WERI-Rb-1 (cell line): ENCODE measurements at regions not wholly inside any gene's neighbourhood (a gene's known extent, or its start where the extent isn't known, plus 50 kb on each side); places are given as distances from the start of the nearest gene placed in this dataset.

ENCODE experiments used
- DNase-seq: peaks from one replicate; pipeline ENCODE4 v3.0.0-alpha.2; 2020
- H3K27ac ChIP-seq: fragments of 250-450 bp; sonication (Bioruptor Pico); 2 replicates; pipeline ENCODE4 v1.5.1; 2020; ENCODE audit warnings: mild to moderate bottlenecking, moderate library complexity
- H3K27me3 ChIP-seq: fragments of 250-450 bp; sonication (Bioruptor Pico); 2 replicates; pipeline ENCODE4 v1.5.1; 2021; ENCODE audit warnings: mild to moderate bottlenecking, low read depth, moderate library complexity; ENCODE audit not compliant: insufficient read depth, severe bottlenecking
- H3K36me3 ChIP-seq: fragments of 250-450 bp; sonication (Bioruptor Pico); 2 replicates; pipeline ENCODE4 v1.5.1; 2020; ENCODE audit warnings: mild to moderate bottlenecking, moderate library complexity
- H3K4me3 ChIP-seq: 2 replicates; pipeline ENCODE4 v1.5.1; 2011; ENCODE audit warnings: low read depth, mild to moderate bottlenecking, control low read depth, low read length
- H3K9me3 ChIP-seq: fragments of 250-450 bp; sonication (Bioruptor Pico); 2 replicates; pipeline ENCODE4 v1.5.1; 2021; ENCODE audit warnings: mild to moderate bottlenecking, moderate library complexity; ENCODE audit not compliant: severe bottlenecking
- TF ChIP-seq, protein P1 (sequence below): IDR thresholded peaks from 2 replicates; pipeline ENCODE4 v1.5.1; 2011; ENCODE audit warnings: low read depth, mild to moderate bottlenecking, control low read depth, inconsistent platforms, low read length

DNA sequence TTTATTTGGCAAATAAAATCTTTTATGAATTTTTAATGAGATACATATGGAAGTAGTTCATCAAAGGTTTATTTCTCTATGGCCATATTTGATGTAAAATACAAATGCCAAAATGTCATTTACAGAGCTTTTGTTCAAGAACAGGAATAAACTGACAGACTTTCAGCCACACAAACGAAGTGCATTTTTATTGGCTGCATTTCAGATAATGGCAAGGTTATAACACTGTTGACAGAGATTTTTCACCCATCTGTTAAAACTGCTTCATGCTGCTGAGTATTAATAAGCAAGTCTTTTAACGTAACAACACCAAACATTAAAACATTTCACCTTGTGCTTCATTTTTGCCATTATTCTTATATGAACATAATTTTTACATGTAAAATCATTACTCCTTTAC lies 254.4 kb downstream of the ANKRD7 start:
- no peaks in the 10 kb centered on the region for H3K36me3 ChIP-seq
- DNase-seq = no peak
- H3K9me3 ChIP-seq = peaks cover 3% of the 10 kb centered on the region
- TF ChIP-seq, protein P1, sequence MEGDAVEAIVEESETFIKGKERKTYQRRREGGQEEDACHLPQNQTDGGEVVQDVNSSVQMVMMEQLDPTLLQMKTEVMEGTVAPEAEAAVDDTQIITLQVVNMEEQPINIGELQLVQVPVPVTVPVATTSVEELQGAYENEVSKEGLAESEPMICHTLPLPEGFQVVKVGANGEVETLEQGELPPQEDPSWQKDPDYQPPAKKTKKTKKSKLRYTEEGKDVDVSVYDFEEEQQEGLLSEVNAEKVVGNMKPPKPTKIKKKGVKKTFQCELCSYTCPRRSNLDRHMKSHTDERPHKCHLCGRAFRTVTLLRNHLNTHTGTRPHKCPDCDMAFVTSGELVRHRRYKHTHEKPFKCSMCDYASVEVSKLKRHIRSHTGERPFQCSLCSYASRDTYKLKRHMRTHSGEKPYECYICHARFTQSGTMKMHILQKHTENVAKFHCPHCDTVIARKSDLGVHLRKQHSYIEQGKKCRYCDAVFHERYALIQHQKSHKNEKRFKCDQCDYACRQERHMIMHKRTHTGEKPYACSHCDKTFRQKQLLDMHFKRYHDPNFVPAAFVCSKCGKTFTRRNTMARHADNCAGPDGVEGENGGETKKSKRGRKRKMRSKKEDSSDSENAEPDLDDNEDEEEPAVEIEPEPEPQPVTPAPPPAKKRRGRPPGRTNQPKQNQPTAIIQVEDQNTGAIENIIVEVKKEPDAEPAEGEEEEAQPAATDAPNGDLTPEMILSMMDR = no peak
- H3K27me3 ChIP-seq = no peaks in the 10 kb centered on the region
- H3K27ac ChIP-seq = no peak overlapping the region
- no peak overlapping the region for H3K4me3 ChIP-seq

DNA sequence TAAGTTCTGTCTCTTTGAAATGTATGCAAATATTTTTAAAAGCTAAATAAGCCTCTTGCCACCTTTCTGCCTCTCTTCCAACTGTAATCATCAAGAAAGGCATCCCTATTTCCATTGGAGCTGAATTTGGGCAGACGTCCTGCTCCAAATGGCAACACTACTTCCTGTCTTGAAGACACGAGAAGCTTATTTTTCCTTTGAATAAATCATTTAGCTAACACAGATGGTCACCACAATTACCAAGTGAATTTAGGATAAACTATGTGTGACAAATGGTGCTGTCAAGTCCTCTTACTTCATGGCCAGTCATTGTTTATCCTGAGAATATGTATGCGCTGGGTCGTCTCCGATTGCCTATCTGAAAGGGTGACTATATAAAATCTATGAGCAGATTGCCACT lies 268.0 kb downstream of the ANKRD7 start:
- Histone ChIP-seq H3K27ac (no peak overlapping the region), H3K4me3 (no peak overlapping the region), H3K9me3 (no peaks in the 10 kb centered on the region), H3K27me3 (no peaks in the 10 kb centered on the region), H3K36me3 (no peaks in the 10 kb centered on the region)
- TF ChIP-seq, protein P1 = no peak
- no peak for DNase-seq

DNA sequence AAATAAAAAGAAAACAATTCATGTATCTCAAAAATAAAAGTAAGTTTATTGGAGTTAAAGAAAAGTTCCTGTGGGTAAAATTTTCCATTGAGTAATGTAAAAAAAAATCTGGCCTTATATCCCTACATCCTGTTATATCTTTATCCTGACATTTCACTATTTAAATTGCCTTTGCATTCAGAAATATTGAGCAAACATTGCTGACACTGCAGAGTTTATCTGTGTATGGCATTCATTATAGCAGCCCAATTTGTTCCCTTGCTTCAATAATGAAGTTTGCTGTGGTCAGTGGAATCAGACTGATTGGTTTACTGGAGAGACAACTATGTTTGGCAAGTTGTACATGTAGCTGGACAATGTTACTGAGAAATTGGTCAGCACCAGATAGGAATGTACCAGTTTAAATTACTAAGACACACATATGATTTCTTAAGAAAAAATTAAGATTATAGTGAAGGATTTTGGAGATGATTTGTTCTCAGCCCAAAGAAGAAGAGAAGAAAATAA lies 271.7 kb downstream of the ANKRD7 start:
- Histone ChIP-seq H3K27ac (no peak overlapping the region), H3K4me3 (no peak overlapping the region), H3K9me3 (no peaks in the 10 kb centered on the region), H3K27me3 (no peaks in the 10 kb centered on the region), H3K36me3 (no peaks in the 10 kb centered on the region)
- DNase-seq = no peak
- TF ChIP-seq, protein P1 = no peak

DNA sequence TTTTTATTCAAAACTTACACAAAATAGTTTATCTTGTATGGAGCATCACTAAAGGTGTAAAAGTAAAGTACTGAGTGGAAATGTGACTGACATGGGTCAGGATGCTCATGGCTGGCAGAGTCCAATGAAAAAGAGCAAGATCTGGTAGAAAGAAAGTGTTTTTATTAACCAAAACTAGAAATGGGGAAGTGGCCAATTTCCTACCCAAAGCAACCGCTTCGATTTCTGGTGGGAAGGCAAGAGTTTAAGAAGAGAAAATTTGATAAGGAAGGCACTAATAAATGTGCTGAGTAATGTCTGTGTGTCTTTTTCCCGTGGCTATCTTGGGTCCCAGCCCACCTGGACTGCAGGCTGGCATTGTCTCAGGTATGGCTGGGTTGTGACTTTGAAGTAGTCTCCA lies 277.7 kb downstream of the ANKRD7 start:
- H3K27ac ChIP-seq = no peak overlapping the region
- TF ChIP-seq, protein P1 = no peak
- no peak for DNase-seq
- no peaks in the 10 kb centered on the region for H3K9me3 ChIP-seq
- no peaks in the 10 kb centered on the region for H3K27me3 ChIP-seq
- no peaks in the 10 kb centered on the region for H3K36me3 ChIP-seq
- H3K4me3 ChIP-seq = no peak overlapping the region

DNA sequence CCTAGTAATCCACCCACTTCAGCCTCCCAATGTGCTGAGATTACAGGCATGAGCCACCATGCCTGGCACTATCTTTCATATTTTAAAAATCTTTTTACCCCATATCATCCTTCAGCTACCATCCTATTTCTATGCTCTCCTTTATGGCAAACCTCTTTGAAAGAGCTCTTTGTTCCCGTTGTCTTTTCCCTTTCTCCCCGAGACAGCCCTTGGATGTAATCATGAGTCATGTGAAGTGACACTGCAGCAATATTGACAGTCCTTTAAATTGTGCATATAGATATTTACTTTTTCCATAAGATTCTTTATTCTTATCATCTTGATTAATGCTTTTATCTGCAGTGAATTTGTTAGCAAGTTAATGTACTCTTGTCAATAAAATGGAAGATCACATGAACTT lies 286.6 kb downstream of the ANKRD7 start:
- Histone ChIP-seq H3K4me3 (no peak overlapping the region), H3K9me3 (no peaks in the 10 kb centered on the region), H3K27me3 (no peaks in the 10 kb centered on the region), H3K27ac (no peak overlapping the region), H3K36me3 (no peaks in the 10 kb centered on the region)
- DNase-seq = no peak
- TF ChIP-seq, protein P1 = no peak

DNA sequence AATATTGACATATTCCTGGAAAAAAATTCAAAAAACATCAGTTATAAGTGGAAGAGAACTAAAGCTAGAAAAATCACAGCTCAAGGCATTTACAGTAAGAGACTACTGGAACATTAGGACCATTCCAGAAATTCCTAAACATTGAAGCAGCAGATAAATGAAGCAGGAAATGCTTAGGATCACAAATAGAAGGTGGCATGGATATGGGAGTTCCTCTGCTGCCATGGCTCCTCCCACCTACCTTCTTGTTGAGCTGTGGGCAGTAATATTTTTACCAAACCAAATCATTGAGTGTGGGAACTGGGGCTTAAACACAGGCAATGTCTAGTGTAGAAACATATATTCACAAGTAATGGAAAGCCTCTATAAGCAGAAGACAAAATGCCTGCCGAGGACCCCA lies 292.8 kb downstream of the ANKRD7 start:
- TF ChIP-seq, protein P1 = no peak
- Histone ChIP-seq H3K4me3 (no peak overlapping the region), H3K27ac (no peak overlapping the region), H3K9me3 (no peaks in the 10 kb centered on the region), H3K36me3 (no peaks in the 10 kb centered on the region), H3K27me3 (no peaks in the 10 kb centered on the region)
- DNase-seq = no peak
